ENCODE measurements at regions not wholly inside any gene's neighbourhood (a gene's known extent, or its start where the extent isn't known, plus 50 kb on each side); places are given as distances from the start of the nearest gene placed in this dataset.

GRCh38 chr15:85324202-85324601 is 56.2 kb upstream of the AKAP13 start:
- H3K9ac ChIP-seq (ENCODE audit: low read length in 5 of 5) = no peak overlapping the region
- H3K4me1 ChIP-seq (ENCODE audit: control insufficient read depth in 5 of 5, insufficient read depth in 5 of 5, low read length in 5 of 5) = no peaks in the 10 kb centered on the region
- H3K27ac ChIP-seq (ENCODE audit: low read depth, low read length) = no peak overlapping the region
- H3K9me3 ChIP-seq (ENCODE audit: control insufficient read depth in 5 of 5, low read length in 5 of 5) = peaks cover 0 to 6% (median 3%) of the 10 kb centered on the region in 5 donors
- no peaks in the 10 kb centered on the region for H3K27me3 ChIP-seq (ENCODE audit: control insufficient read depth in 5 of 5, insufficient read depth in 4 of 5, low read length in 5 of 5)
- no peak overlapping the region for H3K4me3 ChIP-seq (ENCODE audit: low read depth in 1 of 5, low read length in 5 of 5)
- no peaks in the 10 kb centered on the region for H3K36me3 ChIP-seq (ENCODE audit: control insufficient read depth in 5 of 5, insufficient read depth in 5 of 5, low read length in 5 of 5)

GRCh38 chr15:85325834-85326233 is 54.6 kb upstream of the AKAP13 start:
- H3K9ac ChIP-seq (ENCODE audit: low read length in 5 of 5) = no peak overlapping the region
- no peak overlapping the region for H3K27ac ChIP-seq (ENCODE audit: low read depth, low read length)
- H3K9me3 ChIP-seq (ENCODE audit: control insufficient read depth in 5 of 5, low read length in 5 of 5) = peaks cover 0 to 6% (median 3%) of the 10 kb centered on the region in 5 donors
- H3K4me3 ChIP-seq (ENCODE audit: low read depth in 1 of 5, low read length in 5 of 5) = no peak overlapping the region
- H3K36me3 ChIP-seq (ENCODE audit: control insufficient read depth in 5 of 5, insufficient read depth in 5 of 5, low read length in 5 of 5) = no peaks in the 10 kb centered on the region
- H3K4me1 ChIP-seq (ENCODE audit: control insufficient read depth in 5 of 5, insufficient read depth in 5 of 5, low read length in 5 of 5) = peaks cover 0 to 16% (median 14%) of the 10 kb centered on the region in 5 donors
- H3K27me3 ChIP-seq (ENCODE audit: control insufficient read depth in 5 of 5, insufficient read depth in 4 of 5, low read length in 5 of 5) = no peaks in the 10 kb centered on the region

GRCh38 chr15:85326291-85326690 is 54.1 kb upstream of the AKAP13 start:
- Histone ChIP-seq H3K36me3 (ENCODE audit: control insufficient read depth in 5 of 5, insufficient read depth in 5 of 5, low read length in 5 of 5) (no peaks in the 10 kb centered on the region), H3K27me3 (ENCODE audit: control insufficient read depth in 5 of 5, insufficient read depth in 4 of 5, low read length in 5 of 5) (no peaks in the 10 kb centered on the region), H3K9ac (ENCODE audit: low read length in 5 of 5) (no peak overlapping the region), H3K27ac (ENCODE audit: low read depth, low read length) (no peak overlapping the region), H3K4me3 (ENCODE audit: low read depth in 1 of 5, low read length in 5 of 5) (no peak overlapping the region), H3K9me3 (ENCODE audit: control insufficient read depth in 5 of 5, low read length in 5 of 5) (peaks cover 0 to 6% (median 3%) of the 10 kb centered on the region in 5 donors), H3K4me1 (ENCODE audit: control insufficient read depth in 5 of 5, insufficient read depth in 5 of 5, low read length in 5 of 5) (peaks cover 0 to 20% (median 17%) of the 10 kb centered on the region in 5 donors)

- Histone ChIP-seq H3K36me3 (ENCODE audit: control insufficient read depth in 5 of 5, insufficient read depth in 5 of 5, low read length in 5 of 5) (no peaks in the 10 kb centered on the region), H3K9me3 (ENCODE audit: control insufficient read depth in 5 of 5, low read length in 5 of 5) (no peaks in the 10 kb centered on the region), H3K4me3 (ENCODE audit: low read depth in 1 of 5, low read length in 5 of 5) (no peak overlapping the region), H3K27me3 (ENCODE audit: control insufficient read depth in 5 of 5, insufficient read depth in 4 of 5, low read length in 5 of 5) (no peaks in the 10 kb centered on the region), H3K27ac (ENCODE audit: low read depth, low read length) (no peak overlapping the region), H3K9ac (ENCODE audit: low read length in 5 of 5) (no peak overlapping the region), H3K4me1 (ENCODE audit: control insufficient read depth in 5 of 5, insufficient read depth in 5 of 5, low read length in 5 of 5) (peaks cover 0 to 26% (median 21%) of the 10 kb centered on the region in 5 donors)
Observed at GRCh38 chr15:85327820-85328219, 52.6 kb upstream of the AKAP13 start.

- no peaks in the 10 kb centered on the region for H3K9me3 ChIP-seq (ENCODE audit: control insufficient read depth in 5 of 5, low read length in 5 of 5)
- peak overlapping the region; percentile 60 for H3K27ac ChIP-seq (ENCODE audit: low read depth, low read length)
- H3K36me3 ChIP-seq (ENCODE audit: control insufficient read depth in 5 of 5, insufficient read depth in 5 of 5, low read length in 5 of 5) = no peaks in the 10 kb centered on the region
- H3K4me1 ChIP-seq (ENCODE audit: control insufficient read depth in 5 of 5, insufficient read depth in 5 of 5, low read length in 5 of 5) = peaks cover 0 to 26% (median 21%) of the 10 kb centered on the region in 5 donors
- H3K9ac ChIP-seq (ENCODE audit: low read length in 5 of 5) = peak overlapping the region in 3 of 5 donors; percentile 42 to 71 (median 55)
- peak overlapping the region; percentile 63 to 82 (median 68) for H3K4me3 ChIP-seq (ENCODE audit: low read depth in 1 of 5, low read length in 5 of 5)
- H3K27me3 ChIP-seq (ENCODE audit: control insufficient read depth in 5 of 5, insufficient read depth in 4 of 5, low read length in 5 of 5) = no peaks in the 10 kb centered on the region
Observed at GRCh38 chr15:85329561-85330422, 50.6 kb upstream of the AKAP13 start.

Data from subcutaneous abdominal adipose tissue (tissue), 5 donors.